H54 (cell line): ENCODE measurements at regions not wholly inside any gene's neighbourhood (a gene's known extent, or its start where the extent isn't known, plus 50 kb on each side); places are given as distances from the start of the nearest gene placed in this dataset.

Experiments
- DNase-seq: peaks from one replicate; pipeline ENCODE4 v3.0.0; 2011; ENCODE audit warnings: low spot score, mixed read lengths; ENCODE audit not compliant: insufficient read length
- FAIRE-seq: peaks from 3 replicates; lab custom pipeline; 2011; peaks lifted over from hg19 to GRCh38; lab: Jason Lieb, UNC
- POLR2A ChIP-seq: IDR thresholded peaks from 2 replicates; pipeline ENCODE4 v1.6.1; 2011; ENCODE audit warnings: low read depth, mild to moderate bottlenecking, low read length

- DNase-seq (no peak), FAIRE-seq (no peak)
- TF ChIP-seq POLR2A = no peak
Measured at GRCh38 chr15:52924630-52925029, 134.5 kb upstream of the ONECUT1 start.

GRCh38 chr15:52923626-52924025 is 133.5 kb upstream of the ONECUT1 start:
- no peak for TF ChIP-seq POLR2A
- no peak for DNase-seq
- no peak for FAIRE-seq

GRCh38 chr15:52922871-52923270 is 132.7 kb upstream of the ONECUT1 start:
- TF ChIP-seq POLR2A = no peak
- DNase-seq (no peak), FAIRE-seq (no peak)

- no peak for FAIRE-seq
- no peak for TF ChIP-seq POLR2A
- no peak for DNase-seq
Measured at GRCh38 chr15:52912172-52912571, 122.0 kb upstream of the ONECUT1 start.

- no peak for FAIRE-seq
- no peak for DNase-seq
- no peak for TF ChIP-seq POLR2A
Measured at GRCh38 chr15:52893338-52893737, 103.2 kb upstream of the ONECUT1 start.

- TF ChIP-seq POLR2A = no peak
- DNase-seq (no peak), FAIRE-seq (no peak)
Measured at GRCh38 chr15:52879904-52880303, 89.8 kb upstream of the ONECUT1 start.

- no peak for DNase-seq
- no peak for TF ChIP-seq POLR2A
- no peak for FAIRE-seq
Measured at GRCh38 chr15:52879145-52879544, 89.0 kb upstream of the ONECUT1 start.

GRCh38 chr15:52876991-52877663 is 87.0 kb upstream of the ONECUT1 start:
- no peak for FAIRE-seq
- DNase-seq = no peak
- no peak for TF ChIP-seq POLR2A

- DNase-seq (no peak), FAIRE-seq (no peak)
- TF ChIP-seq POLR2A = no peak
Measured at GRCh38 chr15:52872036-52872818, 82.1 kb upstream of the ONECUT1 start.

- FAIRE-seq = no peak
- TF ChIP-seq POLR2A = no peak
- DNase-seq = no peak
Measured at GRCh38 chr15:52870015-52870414, 79.9 kb upstream of the ONECUT1 start.

GRCh38 chr15:52866698-52867097 is 76.6 kb upstream of the ONECUT1 start:
- no peak for FAIRE-seq
- no peak for TF ChIP-seq POLR2A
- no peak for DNase-seq

- TF ChIP-seq POLR2A = no peak
- no peak for FAIRE-seq
- DNase-seq = no peak
Measured at GRCh38 chr15:52862677-52863076, 72.5 kb upstream of the ONECUT1 start.

GRCh38 chr15:52858782-52859176 is 68.6 kb upstream of the ONECUT1 start:
- DNase-seq = no peak
- FAIRE-seq = no peak
- TF ChIP-seq POLR2A = no peak

GRCh38 chr15:52857937-52858781 is 68.0 kb upstream of the ONECUT1 start:
- DNase-seq (no peak), FAIRE-seq (no peak)
- TF ChIP-seq POLR2A = no peak

- no peak for TF ChIP-seq POLR2A
- FAIRE-seq (no peak), DNase-seq (no peak)
Measured at GRCh38 chr15:52857471-52857870, 67.3 kb upstream of the ONECUT1 start.
